GM10847 (cell line): ENCODE measurements at regions not wholly inside any gene's neighbourhood (a gene's known extent, or its start where the extent isn't known, plus 50 kb on each side); places are given as distances from the start of the nearest gene placed in this dataset.

Experiments
- POLR2A ChIP-seq: IDR thresholded peaks from 2 replicates; pipeline ENCODE4 v1.6.1; 2011; ENCODE audit not compliant: insufficient read length; ENCODE audit errors: extremely low read depth

GRCh38 chr9:129290606-129291005 is 112.5 kb upstream of the IER5L start:
- no peak for TF ChIP-seq POLR2A

DNA sequence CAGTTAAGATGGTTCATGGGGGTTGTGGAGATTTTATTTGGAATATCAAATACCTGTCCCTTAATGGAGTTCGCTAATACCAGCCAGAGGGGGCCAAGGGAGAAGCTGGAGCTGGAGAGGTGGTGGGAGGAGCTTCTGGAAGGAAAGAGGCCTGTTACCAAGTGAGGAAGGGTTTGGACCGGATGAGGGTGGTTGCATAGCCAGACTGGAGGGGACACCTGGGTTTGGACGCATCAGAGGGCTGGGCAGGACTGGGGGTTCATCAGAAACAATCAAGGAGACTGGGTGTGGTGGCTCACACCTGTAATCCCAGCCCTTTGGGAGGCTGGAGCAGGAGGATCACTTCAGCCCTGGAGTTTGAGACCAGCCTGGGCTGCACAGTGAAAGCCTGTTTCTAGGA is 111.8 kb upstream of the IER5L start:
- TF ChIP-seq POLR2A, result no peak

DNA sequence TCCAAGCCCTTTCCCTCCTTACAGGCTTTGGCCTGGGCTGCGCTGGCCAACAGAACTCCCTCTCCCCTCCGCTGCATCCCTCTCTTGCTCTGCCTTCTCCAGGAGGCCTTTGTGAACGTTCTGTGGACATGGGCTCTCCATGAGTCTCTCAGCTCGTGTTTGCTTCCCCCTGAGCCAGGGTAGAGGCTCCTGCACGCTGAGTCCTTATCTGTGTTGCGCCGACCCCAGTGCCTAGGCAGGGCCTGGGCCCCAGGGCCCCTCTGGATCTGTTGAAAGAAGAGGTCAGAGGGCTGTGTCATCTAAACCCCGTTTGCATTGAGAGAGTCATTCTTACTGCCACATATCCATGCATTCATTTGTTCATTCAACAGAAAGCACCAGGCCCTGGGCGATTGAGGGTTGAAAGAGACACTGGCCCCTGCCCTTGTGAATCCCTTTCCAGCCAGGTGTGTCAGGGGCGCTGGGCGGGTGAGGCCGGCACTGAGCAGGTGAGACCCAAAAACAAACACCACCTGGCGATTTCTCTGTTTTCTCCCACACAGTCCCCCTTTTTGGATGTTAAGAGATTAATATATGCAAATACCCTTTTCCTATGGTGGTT is 111.2 kb upstream of the IER5L start:
- TF ChIP-seq POLR2A, result no peak

DNA sequence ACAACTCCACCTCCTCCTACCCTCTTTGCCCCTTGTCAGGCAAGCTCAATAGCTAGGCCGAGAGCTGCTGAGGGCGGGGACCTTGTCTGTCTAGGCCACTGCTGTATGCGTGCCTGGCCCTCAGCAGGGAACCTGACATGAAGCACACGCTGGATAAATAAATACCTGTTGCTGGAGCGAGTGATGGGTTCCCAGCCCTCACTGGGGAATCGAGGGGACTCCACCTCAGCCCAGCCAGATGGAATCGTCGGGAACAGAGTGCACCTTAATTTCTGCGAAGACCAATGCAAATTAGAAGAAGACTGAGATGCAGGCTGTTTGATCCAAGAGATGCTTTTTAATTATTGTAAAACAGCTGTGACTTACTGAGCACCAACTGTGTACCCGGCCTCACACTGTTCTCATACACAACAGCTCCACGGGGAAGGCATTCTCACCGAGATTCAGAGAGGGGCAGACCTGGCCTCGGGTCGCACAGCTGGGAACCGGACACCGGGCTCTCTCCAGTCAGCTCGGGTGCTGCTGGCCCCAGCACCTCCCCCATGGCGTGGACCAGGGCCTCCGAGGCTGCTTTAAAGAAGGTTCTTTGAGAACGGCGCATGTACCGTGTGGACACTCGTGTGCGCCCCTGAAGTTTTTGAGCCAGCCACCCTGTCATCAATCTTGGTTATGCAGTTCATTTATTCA is 109.7 kb upstream of the IER5L start:
- no peak for TF ChIP-seq POLR2A

- no peak for TF ChIP-seq POLR2A
Measured at GRCh38 chr9:129285979-129286772, 108.1 kb upstream of the IER5L start.

GRCh38 chr9:129285382-129285781 is 107.3 kb upstream of the IER5L start:
- TF ChIP-seq POLR2A, result no peak

- TF ChIP-seq POLR2A, result no peak
Measured at GRCh38 chr9:129284607-129285291, 106.7 kb upstream of the IER5L start.

DNA sequence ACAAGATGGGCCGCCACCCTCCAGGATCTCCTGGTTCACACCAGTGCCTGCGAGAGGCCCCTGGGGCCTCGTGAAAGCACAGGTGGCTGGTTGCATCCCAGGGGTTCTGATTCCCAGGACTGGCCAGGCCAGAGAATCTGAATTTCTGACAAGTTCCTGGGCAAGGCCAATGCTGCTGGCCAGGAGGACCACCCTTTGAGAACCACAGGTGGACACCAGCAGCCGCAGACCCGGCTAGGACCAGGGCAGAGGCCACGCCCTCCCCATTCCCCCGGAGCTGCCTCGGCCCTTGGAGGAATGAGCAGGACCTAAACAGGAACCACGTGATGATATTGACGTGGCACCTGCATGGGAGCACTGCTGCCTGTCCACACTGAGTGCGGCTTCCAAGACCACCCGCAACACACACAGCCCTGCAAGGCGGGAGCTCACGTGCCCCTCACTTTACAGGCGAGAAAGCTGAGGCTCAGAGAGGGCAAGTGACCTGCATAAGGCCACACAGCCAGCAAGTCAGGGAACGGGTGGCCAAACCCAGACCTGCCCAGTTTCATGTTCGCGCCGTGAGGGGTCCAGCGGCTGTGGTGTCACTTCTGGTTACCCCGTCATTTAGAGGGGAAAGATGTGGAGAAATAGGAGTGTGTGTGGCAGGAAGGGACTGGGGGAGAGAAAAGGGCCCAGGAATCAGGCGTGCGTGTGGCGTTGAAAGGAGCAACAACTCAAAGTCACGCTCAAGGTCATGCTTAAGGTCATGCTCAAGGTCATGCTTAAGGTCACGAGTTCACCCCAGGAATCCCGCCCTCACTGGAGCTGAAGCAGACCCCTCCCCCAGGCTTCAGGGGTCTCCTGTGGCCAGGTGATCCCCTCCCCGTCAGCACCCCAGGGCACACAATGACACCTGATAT is 105.9 kb upstream of the IER5L start:
- TF ChIP-seq POLR2A, result no peak

DNA sequence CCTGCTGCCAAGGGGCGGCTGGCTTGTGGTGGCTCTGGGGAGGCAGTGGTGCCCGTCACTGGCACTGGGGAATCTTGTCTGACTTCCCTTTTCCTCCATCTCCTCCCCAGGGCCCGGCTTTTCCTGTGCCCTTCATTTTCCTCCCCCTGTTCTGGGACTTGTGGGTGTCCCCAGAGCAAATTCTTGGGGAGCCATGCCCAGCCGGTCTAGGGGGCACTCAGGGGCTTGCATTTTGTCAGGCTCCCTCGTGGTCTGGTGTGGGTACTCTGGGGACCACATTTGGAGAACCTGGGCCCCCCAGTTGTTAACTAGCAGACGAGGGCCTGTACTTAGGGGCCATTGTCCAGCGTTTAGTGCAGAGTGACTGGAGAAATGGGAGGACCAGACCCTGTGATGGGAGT is 105.2 kb upstream of the IER5L start:
- no peak for TF ChIP-seq POLR2A

DNA sequence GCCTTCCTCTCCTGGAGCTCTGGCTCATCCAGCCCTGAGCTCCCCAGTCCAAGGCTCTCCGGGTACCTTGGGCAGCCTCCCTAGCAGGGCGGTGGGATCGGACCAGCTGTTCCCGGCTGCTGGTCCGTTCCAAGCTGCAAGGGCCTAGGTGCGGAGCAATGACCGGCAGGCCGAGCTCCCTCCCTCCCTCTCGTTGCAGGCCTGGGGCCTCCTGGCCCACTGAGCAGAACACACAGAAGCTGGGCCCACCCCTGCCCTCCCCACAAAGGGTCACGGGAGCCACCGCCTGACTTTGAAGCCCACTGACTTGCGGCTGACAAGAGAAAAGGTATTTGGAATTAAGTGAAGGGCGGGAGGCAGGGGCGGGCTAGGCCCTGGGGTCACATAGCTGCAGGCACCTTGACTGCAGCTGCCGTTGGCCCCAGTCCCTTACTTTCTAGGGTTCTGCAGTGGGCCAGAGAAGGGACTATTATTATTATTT is 104.7 kb upstream of the IER5L start:
- TF ChIP-seq POLR2A, result no peak

DNA sequence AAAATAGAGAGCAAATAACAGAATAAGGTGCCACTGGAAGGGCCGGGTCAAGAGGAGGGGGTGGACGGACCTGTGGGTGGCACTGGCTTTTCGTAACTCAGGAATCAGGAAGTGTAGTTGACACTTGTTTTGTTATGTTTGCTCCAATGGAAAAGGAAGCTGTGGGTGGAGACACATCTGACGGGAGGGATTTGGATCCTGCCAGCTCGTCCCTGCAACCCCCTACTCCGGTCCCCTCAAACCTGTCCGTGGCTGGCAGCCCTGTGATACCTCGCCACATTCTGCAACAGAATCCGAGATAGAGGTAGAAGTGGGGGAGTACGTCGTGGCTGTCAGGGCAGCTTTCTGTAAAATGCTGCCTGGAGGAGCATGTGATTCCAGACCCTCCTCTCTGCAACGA is 104.2 kb upstream of the IER5L start:
- no peak for TF ChIP-seq POLR2A

- TF ChIP-seq POLR2A, result no peak
Measured at GRCh38 chr9:129281506-129282145, 103.6 kb upstream of the IER5L start.

DNA sequence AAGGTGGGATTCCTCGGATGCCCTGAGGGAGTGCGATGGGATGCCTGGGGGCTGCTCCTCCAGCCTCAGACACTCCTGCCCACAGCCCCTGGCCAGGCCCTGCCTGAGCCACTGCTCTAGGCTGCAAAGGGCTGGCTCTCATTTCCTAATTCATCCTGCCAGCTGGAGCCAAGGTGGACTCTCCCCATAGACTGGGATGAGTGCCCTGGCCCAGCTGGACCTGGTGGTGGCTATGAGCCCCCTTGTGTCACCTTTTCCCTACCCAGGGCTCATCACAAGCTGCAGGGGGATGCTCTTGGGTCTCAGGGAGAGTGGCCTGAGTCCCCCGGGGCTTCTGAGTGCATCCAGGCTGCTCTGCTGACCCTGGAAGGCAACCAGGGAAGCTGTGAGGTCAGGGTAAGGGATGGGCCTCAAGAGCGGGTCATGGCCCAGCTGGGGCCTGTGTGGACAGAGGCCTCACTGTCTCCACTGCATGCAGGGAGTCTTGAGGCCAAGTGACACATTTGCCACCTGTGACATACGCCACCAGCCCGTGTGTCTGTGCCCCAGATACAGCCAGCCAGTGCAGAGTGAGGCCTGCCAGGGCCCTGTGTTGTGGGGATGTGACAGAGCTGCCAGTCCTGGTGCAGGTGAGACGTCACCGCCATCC is 102.7 kb upstream of the IER5L start:
- no peak for TF ChIP-seq POLR2A

- TF ChIP-seq POLR2A, result no peak
Measured at GRCh38 chr9:129280236-129280622, 102.2 kb upstream of the IER5L start.
